GM13976 (cell line): ENCODE measurements at regions not wholly inside any gene's neighbourhood (a gene's known extent, or its start where the extent isn't known, plus 50 kb on each side); places are given as distances from the start of the nearest gene placed in this dataset.

Experiments used
- DNase-seq: peaks from one replicate; pipeline ENCODE4 v3.0.0; 2012; ENCODE audit warnings: low spot score
- CTCF ChIP-seq: IDR thresholded peaks from 2 replicates; pipeline ENCODE4 v1.5.1; 2012; ENCODE audit warnings: borderline replicate concordance, mild to moderate bottlenecking; ENCODE audit not compliant: insufficient read depth; ENCODE audit errors: extremely low read depth, missing control alignments, control extremely low read depth
- in situ Hi-C: fragments of 300-500 bp; cut with MboI; formaldehyde crosslinking; loops from one replicate; pipeline ENCODE4 v1.12.0; 2022; ENCODE audit warnings: low sequenced_read_pairs, mixed read lengths, inconsistent platforms; ENCODE audit not compliant: unreplicated experiment

GRCh38 chr6:14448246-14448645, 330.7 kb downstream of the CD83 start:
- in situ Hi-C loops = no loop called here
- DNase-seq = no peak
- TF ChIP-seq CTCF = no peak

GRCh38 chr6:14450133-14450504, 332.5 kb downstream of the CD83 start:
- DNase-seq = no peak
- in situ Hi-C loops = no loop called here
- TF ChIP-seq CTCF = no peak

GRCh38 chr6:14450578-14450977, 333.0 kb downstream of the CD83 start:
- in situ Hi-C loops = no loop called here
- no peak for TF ChIP-seq CTCF
- DNase-seq = no peak

GRCh38 chr6:14451594-14452374, 334.2 kb downstream of the CD83 start:
- DNase-seq = no peak
- no peak for TF ChIP-seq CTCF
- in situ Hi-C loops = no loop called here

GRCh38 chr6:14452567-14453527, 335.3 kb downstream of the CD83 start:
- TF ChIP-seq CTCF = no peak
- in situ Hi-C loops = no loop called here
- DNase-seq = no peak

- in situ Hi-C loops = no loop called here
- TF ChIP-seq CTCF = no peak
- no peak for DNase-seq
Observed at GRCh38 chr6:14453712-14454472, 336.3 kb downstream of the CD83 start.
